Right renal cortex interstitium (tissue), 3 donors: ENCODE measurements at regions not wholly inside any gene's neighbourhood (a gene's known extent, or its start where the extent isn't known, plus 50 kb on each side); places are given as distances from the start of the nearest gene placed in this dataset.
"Not testable (repeated sequence)": the region's sequence is repeated elsewhere in the genome, so short reads cannot be mapped to it uniquely, and the experiment has no call there.

Source experiments
- DNase-seq, 3 donors: peaks; one replicate each; pipeline ENCODE4 v3.0.0-alpha.2; 2013; ENCODE audit warnings: low read depth in 3 of 3, low spot score in 2 of 3

- no peak for DNase-seq
Observed at GRCh38 chr14:66240105-66240504, 246.1 kb upstream of the CCDC196 start.

- DNase-seq, result no peak
Observed at GRCh38 chr14:66242001-66242400, 244.2 kb upstream of the CCDC196 start.

GRCh38 chr14:66244834-66245233 is 241.3 kb upstream of the CCDC196 start:
- DNase-seq, result no peak

- DNase-seq, result no peak
Observed at GRCh38 chr14:66247662-66248193, 238.4 kb upstream of the CCDC196 start.

- no peak for DNase-seq
Observed at GRCh38 chr14:66248256-66248655, 237.9 kb upstream of the CCDC196 start.

GRCh38 chr14:66249544-66249943 is 236.6 kb upstream of the CCDC196 start:
- DNase-seq, result no peak

- DNase-seq, result no peak
Observed at GRCh38 chr14:66254038-66254437, 232.1 kb upstream of the CCDC196 start.

- no peak for DNase-seq
Observed at GRCh38 chr14:66268802-66269334, 217.3 kb upstream of the CCDC196 start.

- DNase-seq, result no peak
Observed at GRCh38 chr14:66272221-66272620, 213.9 kb upstream of the CCDC196 start.

GRCh38 chr14:66273261-66273832 is 212.8 kb upstream of the CCDC196 start:
- DNase-seq, result no peak

- DNase-seq, result not testable (repeated sequence)
Observed at GRCh38 chr14:66278418-66278817, 207.8 kb upstream of the CCDC196 start.

- DNase-seq, result no peak
Observed at GRCh38 chr14:66281036-66281776, 205.0 kb upstream of the CCDC196 start.

- DNase-seq, result no peak
Observed at GRCh38 chr14:66284346-66284745, 201.8 kb upstream of the CCDC196 start.

GRCh38 chr14:66288511-66288910 is 197.7 kb upstream of the CCDC196 start:
- DNase-seq, result no peak

GRCh38 chr14:66291756-66292155 is 194.4 kb upstream of the CCDC196 start:
- DNase-seq, result no peak

- DNase-seq, result no peak
Observed at GRCh38 chr14:66293533-66294105, 192.6 kb upstream of the CCDC196 start.

- DNase-seq, result no peak
Observed at GRCh38 chr14:66295386-66295785, 190.8 kb upstream of the CCDC196 start.

GRCh38 chr14:66300886-66301285 is 185.3 kb upstream of the CCDC196 start:
- no peak for DNase-seq

GRCh38 chr14:66306101-66306500 is 180.1 kb upstream of the CCDC196 start:
- no peak for DNase-seq

GRCh38 chr14:66311058-66311457 is 175.1 kb upstream of the CCDC196 start:
- no peak for DNase-seq

- DNase-seq, result no peak
Observed at GRCh38 chr14:66311990-66312389, 174.2 kb upstream of the CCDC196 start.

- DNase-seq, result no peak
Observed at GRCh38 chr14:66312451-66312850, 173.7 kb upstream of the CCDC196 start.
